GM23338 (cell line): ENCODE measurements at regions not wholly inside any gene's neighbourhood (a gene's known extent, or its start where the extent isn't known, plus 50 kb on each side); places are given as distances from the start of the nearest gene placed in this dataset.
A peak's percentile ranks its signal among the peaks of the same experiment; 100 is the strongest.

Source experiments
- ATAC-seq: fragments of 200-7000 bp; cut with Tn5 transposase; 3 replicates; pipeline ENCODE4 v1.9.1; 2020
- DNase-seq: peaks from one replicate; pipeline ENCODE4 v3.0.0-alpha.2; 2015; ENCODE audit warnings: low spot score
- H2AFZ ChIP-seq: fragments of 200-600 bp; sonication (generic); 2 replicates; pipeline ENCODE4 v1.8.0; 2016; ENCODE audit warnings: antibody characterized with exemption, mild to moderate bottlenecking, moderate library complexity
- H3F3A ChIP-seq: fragments of 200-600 bp; sonication (generic); replicated peaks from 2 replicates; pipeline ENCODE4 v1.8.0; 2017; ENCODE audit warnings: antibody characterized with exemption, mixed run types, low read depth
- H3K27ac ChIP-seq: fragments of 200-600 bp; sonication (generic); 2 replicates; pipeline ENCODE4 v1.6.1; 2016; ENCODE audit warnings: low read depth
- H3K27me3 ChIP-seq: fragments of 200-600 bp; sonication (generic); 2 replicates; pipeline ENCODE4 v1.8.0; 2016; ENCODE audit warnings: mild to moderate bottlenecking, mixed run types, moderate library complexity; ENCODE audit not compliant: insufficient read depth
- H3K36me3 ChIP-seq: fragments of 200-600 bp; sonication (generic); 2 replicates; pipeline ENCODE4 v1.8.0; 2016; ENCODE audit warnings: mild to moderate bottlenecking; ENCODE audit not compliant: insufficient read depth
- H3K4me1 ChIP-seq: fragments of 200-600 bp; sonication (generic); 2 replicates; pipeline ENCODE4 v1.8.0; 2016; ENCODE audit warnings: mild to moderate bottlenecking, moderate library complexity; ENCODE audit not compliant: insufficient read depth
- H3K4me2 ChIP-seq: fragments of 200-600 bp; sonication (generic); 2 replicates; pipeline ENCODE4 v1.7.1; 2017; ENCODE audit warnings: mixed run types
- H3K4me3 ChIP-seq: fragments of 200-600 bp; sonication (generic); 2 replicates; pipeline ENCODE4 v1.6.1; 2016; ENCODE audit warnings: mixed run types
- H3K79me2 ChIP-seq: fragments of 200-600 bp; sonication (generic); replicated peaks from 2 replicates; pipeline ENCODE4 v1.8.0; 2017; ENCODE audit warnings: mild to moderate bottlenecking; ENCODE audit not compliant: insufficient read depth
- H3K9me2 ChIP-seq: fragments of 200-600 bp; sonication (generic); 2 replicates; pipeline ENCODE4 v1.8.0; 2017; ENCODE audit not compliant: insufficient read depth
- H4K20me1 ChIP-seq: fragments of 200-600 bp; sonication (generic); replicated peaks from 2 replicates; pipeline ENCODE4 v1.8.0; 2017; ENCODE audit warnings: mild to moderate bottlenecking; ENCODE audit not compliant: insufficient read depth
- H3K27ac Mint-ChIP-seq: 2 replicates; pipeline ENCODE4 v1.8.0; 2020; ENCODE audit warnings: inconsistent platforms, mild to moderate bottlenecking, moderate library complexity, mixed read lengths
- H3K27me3 Mint-ChIP-seq: 3 replicates; pipeline ENCODE4 v1.8.0; 2022; ENCODE audit warnings: low read depth, mild to moderate bottlenecking, moderate library complexity, mixed read lengths, inconsistent platforms; ENCODE audit not compliant: insufficient read depth, poor library complexity
- H3K36me3 Mint-ChIP-seq: 3 replicates; pipeline ENCODE4 v1.8.0; 2021; ENCODE audit warnings: low read depth, mild to moderate bottlenecking, inconsistent platforms, moderate library complexity, mixed read lengths
- H3K4me1 Mint-ChIP-seq: 3 replicates; pipeline ENCODE4 v1.8.0; 2020; ENCODE audit warnings: mild to moderate bottlenecking, inconsistent platforms, mixed read lengths
- H3K4me3 Mint-ChIP-seq: 3 replicates; pipeline ENCODE4 v1.8.0; 2021; ENCODE audit warnings: moderate library complexity, mild to moderate bottlenecking, inconsistent platforms, mixed read lengths
- H3K9me3 Mint-ChIP-seq: 3 replicates; pipeline ENCODE4 v1.8.0; 2020; ENCODE audit warnings: moderate library complexity, mild to moderate bottlenecking, inconsistent platforms, mixed read lengths
- CREB1 ChIP-seq: fragments of 250-450 bp; sonication (Bioruptor Pico); IDR thresholded peaks from 2 replicates; pipeline ENCODE4 v1.5.0; 2020; ENCODE audit warnings: low read depth, mild to moderate bottlenecking, moderate library complexity
- CTCF ChIP-seq, 2 experiments: fragments of 200-600 bp in 1 of 2; sonication (generic) in 1 of 2; conservative IDR thresholded peaks; 2 replicates each; pipeline versions ENCODE4 v1.5.1 to v1.6.1; 2016 to 2017; ENCODE audit warnings: antibody characterized with exemption in 2 of 2, low read depth in 2 of 2, mild to moderate bottlenecking in 2 of 2, moderate library complexity in 1 of 2
- EZH2 ChIP-seq: fragments of 200-600 bp; sonication (generic); IDR thresholded peaks from one replicate; pipeline ENCODE4 v1.8.0; 2017; ENCODE audit warnings: antibody characterized with exemption, mild to moderate bottlenecking, low read depth; ENCODE audit not compliant: unreplicated experiment
- EZH2phosphoT487 ChIP-seq: fragments of 200-600 bp; sonication (generic); IDR thresholded peaks from one replicate; pipeline ENCODE4 v1.8.1; 2018; ENCODE audit warnings: antibody characterized with exemption; ENCODE audit not compliant: unreplicated experiment
- JUNB ChIP-seq: IDR thresholded peaks from one replicate; pipeline ENCODE4 v1.6.1; 2016; ENCODE audit warnings: antibody characterized with exemption; ENCODE audit not compliant: unreplicated experiment
- NANOG ChIP-seq: IDR thresholded peaks from 2 replicates; pipeline ENCODE4 v1.6.1; 2016; ENCODE audit warnings: antibody characterized with exemption, borderline replicate concordance
- POLR2AphosphoS5 ChIP-seq: IDR thresholded peaks from 2 replicates; pipeline ENCODE4 v1.6.1; 2016; ENCODE audit warnings: antibody characterized with exemption, low read depth
- REST ChIP-seq: IDR thresholded peaks from one replicate; pipeline ENCODE4 v1.6.1; 2018; ENCODE audit warnings: antibody characterized with exemption; ENCODE audit not compliant: unreplicated experiment
- STAT1 ChIP-seq: IDR thresholded peaks from one replicate; pipeline ENCODE4 v1.6.1; 2016; ENCODE audit warnings: antibody characterized with exemption; ENCODE audit not compliant: unreplicated experiment
- ZNF114 ChIP-seq: fragments of 250-450 bp; sonication (Bioruptor Pico); IDR thresholded peaks from 2 replicates; pipeline ENCODE4 v1.5.0; 2020; ENCODE audit warnings: mild to moderate bottlenecking, moderate library complexity
- ZNF331 ChIP-seq: fragments of 250-450 bp; sonication (Bioruptor Pico); IDR thresholded peaks from 2 replicates; pipeline ENCODE4 v1.5.0; 2020; ENCODE audit warnings: low read depth, mild to moderate bottlenecking, moderate library complexity
- TF ChIP-seq, protein P1 (sequence below): IDR thresholded peaks from 2 replicates; pipeline ENCODE4 v1.6.1; 2016; ENCODE audit warnings: antibody characterized with exemption
- TF ChIP-seq, protein P2 (sequence below): fragments of 250-450 bp; sonication (Bioruptor Pico); IDR thresholded peaks from 2 replicates; pipeline ENCODE4 v1.5.0; 2020; ENCODE audit warnings: mild to moderate bottlenecking, moderate library complexity

GRCh38 chr5:159415301-159415937 lies 85.1 kb upstream of the IL12B start:
- Histone ChIP-seq H2AFZ (no peak overlapping the region), H3K27me3 (no peaks in the 10 kb centered on the region), H3K9me2 (no peaks in the 10 kb centered on the region), H3K36me3 (no peaks in the 10 kb centered on the region), H3K4me1 (peaks cover 9% of the 10 kb centered on the region), H4K20me1 (no peaks in the 10 kb centered on the region), H3F3A (no peaks in the 10 kb centered on the region), H3K79me2 (no peaks in the 10 kb centered on the region), H3K4me2 (no peak overlapping the region), H3K27ac (no peak overlapping the region), H3K4me3 (no peak overlapping the region)
- no peak for DNase-seq
- Mint-ChIP-seq H3K4me1 (peaks cover 31% of the 10 kb centered on the region), H3K36me3 (no peaks in the 10 kb centered on the region), H3K27ac (no peak overlapping the region), H3K9me3 (no peaks in the 10 kb centered on the region), H3K4me3 (no peak overlapping the region), H3K27me3 (no peaks in the 10 kb centered on the region)
- TF ChIP-seq CTCF (conservative IDR thresholded peaks at IDR 0.05; ENCODE audit: low read depth in 2 of 2) = no peak
- TF ChIP-seq, protein P1, sequence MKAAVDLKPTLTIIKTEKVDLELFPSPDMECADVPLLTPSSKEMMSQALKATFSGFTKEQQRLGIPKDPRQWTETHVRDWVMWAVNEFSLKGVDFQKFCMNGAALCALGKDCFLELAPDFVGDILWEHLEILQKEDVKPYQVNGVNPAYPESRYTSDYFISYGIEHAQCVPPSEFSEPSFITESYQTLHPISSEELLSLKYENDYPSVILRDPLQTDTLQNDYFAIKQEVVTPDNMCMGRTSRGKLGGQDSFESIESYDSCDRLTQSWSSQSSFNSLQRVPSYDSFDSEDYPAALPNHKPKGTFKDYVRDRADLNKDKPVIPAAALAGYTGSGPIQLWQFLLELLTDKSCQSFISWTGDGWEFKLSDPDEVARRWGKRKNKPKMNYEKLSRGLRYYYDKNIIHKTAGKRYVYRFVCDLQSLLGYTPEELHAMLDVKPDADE = no peak
- no peak for TF ChIP-seq CREB1
- TF ChIP-seq POLR2AphosphoS5 = no peak
- no peak for TF ChIP-seq JUNB
- TF ChIP-seq ZNF114 (CRISPR knock-in tag) = no peak
- no peak for TF ChIP-seq ZNF331
- TF ChIP-seq, protein P2, sequence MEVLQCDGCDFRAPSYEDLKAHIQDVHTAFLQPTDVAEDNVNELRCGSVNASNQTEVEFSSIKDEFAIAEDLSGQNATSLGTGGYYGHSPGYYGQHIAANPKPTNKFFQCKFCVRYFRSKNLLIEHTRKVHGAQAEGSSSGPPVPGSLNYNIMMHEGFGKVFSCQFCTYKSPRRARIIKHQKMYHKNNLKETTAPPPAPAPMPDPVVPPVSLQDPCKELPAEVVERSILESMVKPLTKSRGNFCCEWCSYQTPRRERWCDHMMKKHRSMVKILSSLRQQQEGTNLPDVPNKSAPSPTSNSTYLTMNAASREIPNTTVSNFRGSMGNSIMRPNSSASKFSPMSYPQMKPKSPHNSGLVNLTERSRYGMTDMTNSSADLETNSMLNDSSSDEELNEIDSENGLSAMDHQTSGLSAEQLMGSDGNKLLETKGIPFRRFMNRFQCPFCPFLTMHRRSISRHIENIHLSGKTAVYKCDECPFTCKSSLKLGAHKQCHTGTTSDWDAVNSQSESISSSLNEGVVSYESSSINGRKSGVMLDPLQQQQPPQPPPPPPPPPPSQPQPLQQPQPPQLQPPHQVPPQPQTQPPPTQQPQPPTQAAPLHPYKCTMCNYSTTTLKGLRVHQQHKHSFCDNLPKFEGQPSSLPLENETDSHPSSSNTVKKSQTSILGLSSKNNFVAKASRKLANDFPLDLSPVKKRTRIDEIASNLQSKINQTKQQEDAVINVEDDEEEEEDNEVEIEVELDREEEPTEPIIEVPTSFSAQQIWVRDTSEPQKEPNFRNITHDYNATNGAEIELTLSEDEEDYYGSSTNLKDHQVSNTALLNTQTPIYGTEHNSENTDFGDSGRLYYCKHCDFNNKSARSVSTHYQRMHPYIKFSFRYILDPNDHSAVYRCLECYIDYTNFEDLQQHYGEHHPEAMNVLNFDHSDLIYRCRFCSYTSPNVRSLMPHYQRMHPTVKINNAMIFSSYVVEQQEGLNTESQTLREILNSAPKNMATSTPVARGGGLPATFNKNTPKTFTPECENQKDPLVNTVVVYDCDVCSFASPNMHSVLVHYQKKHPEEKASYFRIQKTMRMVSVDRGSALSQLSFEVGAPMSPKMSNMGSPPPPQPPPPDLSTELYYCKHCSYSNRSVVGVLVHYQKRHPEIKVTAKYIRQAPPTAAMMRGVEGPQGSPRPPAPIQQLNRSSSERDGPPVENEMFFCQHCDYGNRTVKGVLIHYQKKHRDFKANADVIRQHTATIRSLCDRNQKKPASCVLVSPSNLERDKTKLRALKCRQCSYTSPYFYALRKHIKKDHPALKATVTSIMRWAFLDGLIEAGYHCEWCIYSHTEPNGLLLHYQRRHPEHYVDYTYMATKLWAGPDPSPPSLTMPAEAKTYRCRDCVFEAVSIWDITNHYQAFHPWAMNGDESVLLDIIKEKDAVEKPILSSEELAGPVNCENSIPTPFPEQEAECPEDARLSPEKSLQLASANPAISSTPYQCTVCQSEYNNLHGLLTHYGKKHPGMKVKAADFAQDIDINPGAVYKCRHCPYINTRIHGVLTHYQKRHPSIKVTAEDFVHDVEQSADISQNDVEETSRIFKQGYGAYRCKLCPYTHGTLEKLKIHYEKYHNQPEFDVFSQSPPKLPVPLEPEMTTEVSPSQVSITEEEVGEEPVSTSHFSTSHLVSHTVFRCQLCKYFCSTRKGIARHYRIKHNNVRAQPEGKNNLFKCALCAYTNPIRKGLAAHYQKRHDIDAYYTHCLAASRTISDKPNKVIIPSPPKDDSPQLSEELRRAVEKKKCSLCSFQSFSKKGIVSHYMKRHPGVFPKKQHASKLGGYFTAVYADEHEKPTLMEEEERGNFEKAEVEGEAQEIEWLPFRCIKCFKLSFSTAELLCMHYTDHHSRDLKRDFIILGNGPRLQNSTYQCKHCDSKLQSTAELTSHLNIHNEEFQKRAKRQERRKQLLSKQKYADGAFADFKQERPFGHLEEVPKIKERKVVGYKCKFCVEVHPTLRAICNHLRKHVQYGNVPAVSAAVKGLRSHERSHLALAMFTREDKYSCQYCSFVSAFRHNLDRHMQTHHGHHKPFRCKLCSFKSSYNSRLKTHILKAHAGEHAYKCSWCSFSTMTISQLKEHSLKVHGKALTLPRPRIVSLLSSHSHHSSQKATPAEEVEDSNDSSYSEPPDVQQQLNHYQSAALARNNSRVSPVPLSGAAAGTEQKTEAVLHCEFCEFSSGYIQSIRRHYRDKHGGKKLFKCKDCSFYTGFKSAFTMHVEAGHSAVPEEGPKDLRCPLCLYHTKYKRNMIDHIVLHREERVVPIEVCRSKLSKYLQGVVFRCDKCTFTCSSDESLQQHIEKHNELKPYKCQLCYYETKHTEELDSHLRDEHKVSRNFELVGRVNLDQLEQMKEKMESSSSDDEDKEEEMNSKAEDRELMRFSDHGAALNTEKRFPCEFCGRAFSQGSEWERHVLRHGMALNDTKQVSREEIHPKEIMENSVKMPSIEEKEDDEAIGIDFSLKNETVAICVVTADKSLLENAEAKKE = no peak
- no peak for TF ChIP-seq STAT1
- no peak for TF ChIP-seq EZH2phosphoT487
- no peak for TF ChIP-seq EZH2
- no peak for TF ChIP-seq REST
- TF ChIP-seq NANOG = no peak
- ATAC-seq = peak; percentile 53
